ENCODE measurements at regions not wholly inside any gene's neighbourhood (a gene's known extent, or its start where the extent isn't known, plus 50 kb on each side); places are given as distances from the start of the nearest gene placed in this dataset.
A peak's percentile ranks its signal among the peaks of the same experiment; 100 is the strongest.

- no peak for DNase-seq (ENCODE audit: insufficient read length)
- TF ChIP-seq TAF1 (IDR thresholded peaks at IDR 0.05; ENCODE audit: borderline replicate concordance, low read depth, low read length) = no peak
- TF ChIP-seq POLR2AphosphoS5 (IDR thresholded peaks at IDR 0.05; ENCODE audit: low read depth, low read length) = no peak
- TF ChIP-seq POLR2A (IDR thresholded peaks at IDR 0.05; ENCODE audit: low read depth, low read length) = no peak
- FAIRE-seq = peak; percentile 17
Measured at GRCh38 chr12:40559865-40560264, 132.4 kb upstream of the CNTN1 start.

- FAIRE-seq (peak; percentile 44), DNase-seq (ENCODE audit: insufficient read length) (no peak)
- TF ChIP-seq POLR2A (IDR thresholded peaks at IDR 0.05; ENCODE audit: low read depth, low read length) (no peak), TAF1 (IDR thresholded peaks at IDR 0.05; ENCODE audit: borderline replicate concordance, low read depth, low read length) (no peak), POLR2AphosphoS5 (IDR thresholded peaks at IDR 0.05; ENCODE audit: low read depth, low read length) (no peak)
Measured at GRCh38 chr12:40560848-40561247, 131.4 kb upstream of the CNTN1 start.

GRCh38 chr12:40561395-40561966, 130.8 kb upstream of the CNTN1 start:
- no peak for TF ChIP-seq TAF1 (IDR thresholded peaks at IDR 0.05; ENCODE audit: borderline replicate concordance, low read depth, low read length)
- TF ChIP-seq POLR2AphosphoS5 (IDR thresholded peaks at IDR 0.05; ENCODE audit: low read depth, low read length) = no peak
- FAIRE-seq (peak; percentile 73), DNase-seq (ENCODE audit: insufficient read length) (no peak)

GRCh38 chr12:40565029-40565633, 127.1 kb upstream of the CNTN1 start:
- FAIRE-seq (peak; percentile 68), DNase-seq (ENCODE audit: insufficient read length) (no peak)
- TF ChIP-seq POLR2A (IDR thresholded peaks at IDR 0.05; ENCODE audit: low read depth, low read length) = no peak

GRCh38 chr12:40566271-40566670, 126.0 kb upstream of the CNTN1 start:
- no peak for FAIRE-seq
- TF ChIP-seq POLR2A (IDR thresholded peaks at IDR 0.05; ENCODE audit: low read depth, low read length) = no peak
- no peak for TF ChIP-seq TAF1 (IDR thresholded peaks at IDR 0.05; ENCODE audit: borderline replicate concordance, low read depth, low read length)
- no peak for TF ChIP-seq POLR2AphosphoS5 (IDR thresholded peaks at IDR 0.05; ENCODE audit: low read depth, low read length)
- no peak for DNase-seq (ENCODE audit: insufficient read length)

- no peak for TF ChIP-seq TAF1 (IDR thresholded peaks at IDR 0.05; ENCODE audit: borderline replicate concordance, low read depth, low read length)
- TF ChIP-seq POLR2AphosphoS5 (IDR thresholded peaks at IDR 0.05; ENCODE audit: low read depth, low read length) = no peak
- FAIRE-seq = no peak
- no peak for DNase-seq (ENCODE audit: insufficient read length)
Measured at GRCh38 chr12:40569626-40570179, 122.5 kb upstream of the CNTN1 start.

GRCh38 chr12:40573024-40573423, 119.2 kb upstream of the CNTN1 start:
- TF ChIP-seq POLR2AphosphoS5 (IDR thresholded peaks at IDR 0.05; ENCODE audit: low read depth, low read length) (no peak), POLR2A (IDR thresholded peaks at IDR 0.05; ENCODE audit: low read depth, low read length) (no peak), TAF1 (IDR thresholded peaks at IDR 0.05; ENCODE audit: borderline replicate concordance, low read depth, low read length) (no peak)
- FAIRE-seq (no peak), DNase-seq (ENCODE audit: insufficient read length) (no peak)

GRCh38 chr12:40575987-40576386, 116.3 kb upstream of the CNTN1 start:
- no peak for DNase-seq (ENCODE audit: insufficient read length)
- no peak for FAIRE-seq

GRCh38 chr12:40577834-40578233, 114.4 kb upstream of the CNTN1 start:
- TF ChIP-seq POLR2AphosphoS5 (IDR thresholded peaks at IDR 0.05; ENCODE audit: low read depth, low read length) = no peak
- no peak for TF ChIP-seq TAF1 (IDR thresholded peaks at IDR 0.05; ENCODE audit: borderline replicate concordance, low read depth, low read length)
- no peak for TF ChIP-seq POLR2A (IDR thresholded peaks at IDR 0.05; ENCODE audit: low read depth, low read length)
- DNase-seq (ENCODE audit: insufficient read length) (no peak), FAIRE-seq (no peak)

More at GRCh38 chr12:40575987-40576386, 116.3 kb upstream of the CNTN1 start:
- TF ChIP-seq POLR2A (IDR thresholded peaks at IDR 0.05; ENCODE audit: low read depth, low read length) = no peak
- no peak for TF ChIP-seq POLR2AphosphoS5 (IDR thresholded peaks at IDR 0.05; ENCODE audit: low read depth, low read length)
- no peak for TF ChIP-seq TAF1 (IDR thresholded peaks at IDR 0.05; ENCODE audit: borderline replicate concordance, low read depth, low read length)

- DNase-seq (ENCODE audit: insufficient read length) (no peak), FAIRE-seq (no peak)
- no peak for TF ChIP-seq POLR2A (IDR thresholded peaks at IDR 0.05; ENCODE audit: low read depth, low read length)
- no peak for TF ChIP-seq TAF1 (IDR thresholded peaks at IDR 0.05; ENCODE audit: borderline replicate concordance, low read depth, low read length)
- TF ChIP-seq POLR2AphosphoS5 (IDR thresholded peaks at IDR 0.05; ENCODE audit: low read depth, low read length) = no peak
Measured at GRCh38 chr12:40579687-40580086, 112.6 kb upstream of the CNTN1 start.

GRCh38 chr12:40580346-40580745, 111.9 kb upstream of the CNTN1 start:
- DNase-seq (ENCODE audit: insufficient read length) (no peak), FAIRE-seq (no peak)
- no peak for TF ChIP-seq POLR2AphosphoS5 (IDR thresholded peaks at IDR 0.05; ENCODE audit: low read depth, low read length)
- no peak for TF ChIP-seq TAF1 (IDR thresholded peaks at IDR 0.05; ENCODE audit: borderline replicate concordance, low read depth, low read length)
- no peak for TF ChIP-seq POLR2A (IDR thresholded peaks at IDR 0.05; ENCODE audit: low read depth, low read length)

GRCh38 chr12:40581889-40582288, 110.3 kb upstream of the CNTN1 start:
- DNase-seq (ENCODE audit: insufficient read length) (no peak), FAIRE-seq (no peak)
- TF ChIP-seq TAF1 (IDR thresholded peaks at IDR 0.05; ENCODE audit: borderline replicate concordance, low read depth, low read length) (no peak), POLR2A (IDR thresholded peaks at IDR 0.05; ENCODE audit: low read depth, low read length) (no peak), POLR2AphosphoS5 (IDR thresholded peaks at IDR 0.05; ENCODE audit: low read depth, low read length) (no peak)
